Suprapubic skin (tissue), 4 donors: ENCODE measurements at regions not wholly inside any gene's neighbourhood (a gene's known extent, or its start where the extent isn't known, plus 50 kb on each side); places are given as distances from the start of the nearest gene placed in this dataset.

ENCODE experiments used
- DNase-seq, 2 donors: peaks; one replicate each; pipeline ENCODE4 v3.0.0-alpha.2; 2019; ENCODE audit warnings: low spot score in 2 of 2
- H3K27ac ChIP-seq: fragments of 200-600 bp; sonication (generic); one replicate; pipeline ENCODE4 v1.5.1; 2019
- H3K27me3 ChIP-seq: fragments of 200-600 bp; sonication (generic); one replicate; pipeline ENCODE4 v1.5.1; 2019
- H3K36me3 ChIP-seq: fragments of 200-600 bp; sonication (generic); one replicate; pipeline ENCODE4 v1.5.1; 2019
- H3K4me1 ChIP-seq: fragments of 200-600 bp; sonication (generic); one replicate; pipeline ENCODE4 v1.5.1; 2019
- H3K4me3 ChIP-seq: fragments of 200-600 bp; sonication (generic); one replicate; pipeline ENCODE4 v1.5.1; 2019; ENCODE audit warnings: mild to moderate bottlenecking
- H3K9me3 ChIP-seq: fragments of 200-600 bp; sonication (generic); one replicate; pipeline ENCODE4 v1.5.1; 2019
- EP300 ChIP-seq: sonication (generic); formaldehyde crosslinking; IDR thresholded peaks from one replicate; pipeline ENCODE4 v1.6.1; 2017; ENCODE audit warnings: antibody characterized with exemption
- POLR2A ChIP-seq, 2 donors: fragments of 450-650 bp; IDR thresholded peaks; one replicate each; pipeline ENCODE4 v1.6.1; 2017; ENCODE audit warnings: antibody characterized with exemption in 2 of 2, mild to moderate bottlenecking in 2 of 2, moderate library complexity in 2 of 2
- POLR2AphosphoS5 ChIP-seq, 3 donors: sonication (generic); formaldehyde crosslinking; IDR thresholded peaks; one replicate each; pipeline ENCODE4 v1.6.1; 2017; ENCODE audit warnings: antibody characterized with exemption in 3 of 3
- WGBS: methylation state at CpG from one replicate; pipeline ENCODE4 v1.1.5; 2018; 5-methylcytosine and 5-hydroxymethylcytosine counted together
- TF ChIP-seq, protein P1 (sequence below), 2 donors: fragments of 200-600 bp in 1 of 2; fragments of 450-650 bp in 1 of 2; sonication (generic) in 1 of 2; IDR thresholded peaks; one replicate each; pipeline ENCODE4 v1.5.1; 2016 to 2019; ENCODE audit warnings: antibody characterized with exemption in 2 of 2, mild to moderate bottlenecking in 1 of 2, moderate library complexity in 1 of 2

GRCh38 chr10:85542152-85542551 is 824.4 kb downstream of the GRID1 start:
- TF ChIP-seq EP300 (no peak), POLR2A (IDR thresholded peaks at IDR 0.05) (no peak)
- TF ChIP-seq, protein P1, sequence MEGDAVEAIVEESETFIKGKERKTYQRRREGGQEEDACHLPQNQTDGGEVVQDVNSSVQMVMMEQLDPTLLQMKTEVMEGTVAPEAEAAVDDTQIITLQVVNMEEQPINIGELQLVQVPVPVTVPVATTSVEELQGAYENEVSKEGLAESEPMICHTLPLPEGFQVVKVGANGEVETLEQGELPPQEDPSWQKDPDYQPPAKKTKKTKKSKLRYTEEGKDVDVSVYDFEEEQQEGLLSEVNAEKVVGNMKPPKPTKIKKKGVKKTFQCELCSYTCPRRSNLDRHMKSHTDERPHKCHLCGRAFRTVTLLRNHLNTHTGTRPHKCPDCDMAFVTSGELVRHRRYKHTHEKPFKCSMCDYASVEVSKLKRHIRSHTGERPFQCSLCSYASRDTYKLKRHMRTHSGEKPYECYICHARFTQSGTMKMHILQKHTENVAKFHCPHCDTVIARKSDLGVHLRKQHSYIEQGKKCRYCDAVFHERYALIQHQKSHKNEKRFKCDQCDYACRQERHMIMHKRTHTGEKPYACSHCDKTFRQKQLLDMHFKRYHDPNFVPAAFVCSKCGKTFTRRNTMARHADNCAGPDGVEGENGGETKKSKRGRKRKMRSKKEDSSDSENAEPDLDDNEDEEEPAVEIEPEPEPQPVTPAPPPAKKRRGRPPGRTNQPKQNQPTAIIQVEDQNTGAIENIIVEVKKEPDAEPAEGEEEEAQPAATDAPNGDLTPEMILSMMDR (IDR thresholded peaks at IDR 0.05) = no peak
- WGBS = 36% methylated on average over 6 of the region's 6 CpGs

DNA sequence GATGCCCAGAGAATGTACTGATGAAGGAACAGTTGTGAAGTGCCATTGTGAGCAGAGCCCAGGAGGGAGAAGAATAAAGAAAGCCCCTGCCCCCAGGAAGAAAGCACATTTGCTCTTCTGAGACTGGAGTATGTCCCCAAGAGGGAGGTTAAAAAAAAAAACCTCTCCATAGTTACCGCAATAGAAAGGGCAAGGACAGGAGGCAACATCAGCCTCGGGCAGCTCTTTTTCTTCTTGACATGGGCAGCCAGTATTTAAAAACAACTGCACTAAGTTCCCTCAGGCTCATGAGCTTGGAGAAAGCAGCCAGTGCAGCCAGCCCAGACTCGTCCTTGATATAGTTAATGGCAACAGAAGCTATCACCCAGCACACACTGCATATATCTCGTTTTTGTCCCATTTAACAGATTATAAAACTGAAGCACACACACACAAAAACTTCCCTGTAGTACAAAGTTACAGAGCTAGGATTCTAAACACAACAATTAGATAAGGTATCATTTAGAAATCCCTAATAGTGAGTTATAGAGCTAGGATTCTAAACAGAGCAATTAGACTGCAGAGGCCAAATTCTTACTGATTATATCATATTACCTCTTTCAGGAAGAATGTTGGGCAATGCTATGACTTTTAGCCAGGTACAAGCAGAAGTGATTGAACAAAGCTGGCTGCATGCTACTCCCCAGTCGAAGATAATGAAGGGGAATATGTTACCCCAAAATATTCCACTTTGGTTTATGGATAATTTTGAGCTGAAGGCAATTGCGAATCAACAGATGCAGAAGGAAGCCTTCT is 823.5 kb downstream of the GRID1 start:
- no peaks in the 10 kb centered on the region for H3K9me3 ChIP-seq
- peaks cover 6% of the 10 kb centered on the region for H3K4me1 ChIP-seq
- TF ChIP-seq, protein P1 (IDR thresholded peaks at IDR 0.05) = no peak
- TF ChIP-seq POLR2AphosphoS5 (IDR thresholded peaks at IDR 0.05) = no peak
- no peak for TF ChIP-seq EP300
- TF ChIP-seq POLR2A (IDR thresholded peaks at IDR 0.05) = no peak
- no peaks in the 10 kb centered on the region for H3K27me3 ChIP-seq
- no peak overlapping the region for H3K27ac ChIP-seq
- no peak overlapping the region for H3K4me3 ChIP-seq
- no peak for DNase-seq
- WGBS = 45% methylated on average over 6 of the region's 6 CpGs
- no peaks in the 10 kb centered on the region for H3K36me3 ChIP-seq

More at GRCh38 chr10:85542152-85542551, 824.4 kb downstream of the GRID1 start:
- H3K4me3 ChIP-seq = no peak overlapping the region
- peaks cover 6% of the 10 kb centered on the region for H3K4me1 ChIP-seq
- no peaks in the 10 kb centered on the region for H3K9me3 ChIP-seq
- H3K27me3 ChIP-seq = no peaks in the 10 kb centered on the region
- no peak for DNase-seq
- H3K27ac ChIP-seq = no peak overlapping the region
- no peaks in the 10 kb centered on the region for H3K36me3 ChIP-seq

DNA sequence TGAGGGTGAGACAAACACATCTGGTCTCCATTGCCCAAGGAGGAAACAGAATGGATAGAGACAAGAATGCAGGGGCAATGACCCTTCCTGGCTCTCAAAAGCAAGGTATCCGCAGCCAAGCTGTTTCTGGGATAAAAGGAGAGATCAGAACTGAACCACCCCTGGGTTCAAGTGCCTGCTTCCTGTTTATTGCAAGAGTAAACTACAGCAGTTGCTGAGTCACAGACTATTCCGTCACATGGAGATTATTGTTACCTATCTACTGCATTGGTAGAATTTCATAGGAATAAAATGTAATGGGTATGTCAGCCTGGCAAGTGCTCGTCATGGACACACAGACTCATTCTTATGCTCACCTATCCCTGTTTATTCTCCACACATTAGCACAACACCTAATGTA is 821.6 kb downstream of the GRID1 start:
- 86% methylated on average over 3 of the region's 3 CpGs for WGBS
- Histone ChIP-seq H3K9me3 (no peaks in the 10 kb centered on the region), H3K36me3 (no peaks in the 10 kb centered on the region), H3K4me3 (no peak overlapping the region), H3K27ac (no peak overlapping the region), H3K4me1 (peaks cover 6% of the 10 kb centered on the region), H3K27me3 (no peaks in the 10 kb centered on the region)
- TF ChIP-seq, protein P1 (IDR thresholded peaks at IDR 0.05) = no peak
- TF ChIP-seq EP300 (no peak), POLR2A (IDR thresholded peaks at IDR 0.05) (no peak), POLR2AphosphoS5 (IDR thresholded peaks at IDR 0.05) (no peak)
- no peak for DNase-seq

GRCh38 chr10:85545874-85546273 is 820.7 kb downstream of the GRID1 start:
- H3K4me1 ChIP-seq = peaks cover 6% of the 10 kb centered on the region
- no peak overlapping the region for H3K27ac ChIP-seq
- no peaks in the 10 kb centered on the region for H3K27me3 ChIP-seq
- H3K4me3 ChIP-seq = no peak overlapping the region
- WGBS = 80% methylated on average over 4 of the region's 4 CpGs
- TF ChIP-seq, protein P1 (IDR thresholded peaks at IDR 0.05) = no peak
- TF ChIP-seq POLR2AphosphoS5 (IDR thresholded peaks at IDR 0.05) = no peak
- no peak for TF ChIP-seq EP300
- TF ChIP-seq POLR2A (IDR thresholded peaks at IDR 0.05) = no peak
- DNase-seq = no peak
- no peaks in the 10 kb centered on the region for H3K36me3 ChIP-seq
- H3K9me3 ChIP-seq = no peaks in the 10 kb centered on the region

GRCh38 chr10:85547460-85548023 is 819.1 kb downstream of the GRID1 start:
- peaks cover 4% of the 10 kb centered on the region for H3K4me1 ChIP-seq
- no peaks in the 10 kb centered on the region for H3K36me3 ChIP-seq
- no peak overlapping the region for H3K27ac ChIP-seq
- H3K9me3 ChIP-seq = no peaks in the 10 kb centered on the region
- DNase-seq = no peak
- no peaks in the 10 kb centered on the region for H3K27me3 ChIP-seq
- TF ChIP-seq POLR2A (IDR thresholded peaks at IDR 0.05) (no peak), EP300 (no peak)
- TF ChIP-seq, protein P1 (IDR thresholded peaks at IDR 0.05) = no peak
- no peak overlapping the region for H3K4me3 ChIP-seq
- WGBS = 83% methylated on average over 1 of the region's 1 CpG
